H1 (cell line): ENCODE measurements at regions not wholly inside any gene's neighbourhood (a gene's known extent, or its start where the extent isn't known, plus 50 kb on each side); places are given as distances from the start of the nearest gene placed in this dataset.

Experiments used
- ATF2 ChIP-seq: IDR thresholded peaks from 2 replicates; pipeline ENCODE4 v1.6.1; 2012; ENCODE audit warnings: low read length, inconsistent platforms
- BACH1 ChIP-seq: IDR thresholded peaks from 2 replicates; pipeline ENCODE4 v1.6.1; 2012; ENCODE audit warnings: low read length, improper control_type of control experiment
- EP300 ChIP-seq, 2 experiments: IDR thresholded peaks; 1 replicate in 1 of 2; 2 replicates in 1 of 2; pipeline ENCODE4 v1.6.1; 2011 to 2012; ENCODE audit warnings: low read depth in 2 of 2, low read length in 2 of 2, mild to moderate bottlenecking in 2 of 2, borderline replicate concordance in 1 of 2, inconsistent platforms in 1 of 2, moderate library complexity in 1 of 2
- GABPA ChIP-seq: IDR thresholded peaks from 2 replicates; pipeline ENCODE4 v1.6.1; 2011; ENCODE audit warnings: mild to moderate bottlenecking, low read length, moderate library complexity, borderline replicate concordance; ENCODE audit not compliant: insufficient read depth
- HDAC2 ChIP-seq, 2 experiments: fragments of 300-600 bp in 1 of 2; sonication (generic) in 1 of 2; IDR thresholded peaks; 2 replicates each; pipeline ENCODE4 v1.6.1; 2011 to 2012; ENCODE audit warnings: low read depth in 2 of 2, low read length in 2 of 2, mild to moderate bottlenecking in 2 of 2, moderate library complexity in 2 of 2, borderline replicate concordance in 1 of 2, inconsistent platforms in 1 of 2
- MAFK ChIP-seq: IDR thresholded peaks from 2 replicates; pipeline ENCODE4 v1.6.1; 2012; ENCODE audit warnings: low read depth, mild to moderate bottlenecking, improper control_type of control experiment, low read length
- POLR2A ChIP-seq, 2 experiments: IDR thresholded peaks; 1 replicate in 1 of 2; 2 replicates in 1 of 2; pipeline ENCODE4 v1.6.1; 2011; ENCODE audit warnings: low read depth in 2 of 2, low read length in 2 of 2, mild to moderate bottlenecking in 2 of 2; ENCODE audit errors: control extremely low read depth in 1 of 2
- RFX5 ChIP-seq: IDR thresholded peaks from 2 replicates; pipeline ENCODE4 v1.6.1; 2011; ENCODE audit warnings: low read depth, low read length, improper control_type of control experiment, borderline replicate concordance
- SIN3A ChIP-seq, 2 experiments: IDR thresholded peaks in 1 of 2; conservative IDR thresholded peaks in 1 of 2; 2 replicates each; pipeline ENCODE4 v1.6.1; 2011 to 2012; ENCODE audit warnings: low read length in 2 of 2, improper control_type of control experiment in 1 of 2, low read depth in 1 of 2, mild to moderate bottlenecking in 1 of 2
- TF ChIP-seq, protein P1 (sequence below), 3 experiments: IDR thresholded peaks; 1 replicate in 2 of 3; 2 replicates in 1 of 3; pipeline versions ENCODE4 v1.5.1 to v1.6.1; 2011; ENCODE audit warnings: low read length in 3 of 3, mild to moderate bottlenecking in 3 of 3, inconsistent platforms in 2 of 3, low read depth in 1 of 3, moderate library complexity in 1 of 3; ENCODE audit not compliant: insufficient read depth in 1 of 3; ENCODE audit errors: control extremely low read depth in 1 of 3

DNA sequence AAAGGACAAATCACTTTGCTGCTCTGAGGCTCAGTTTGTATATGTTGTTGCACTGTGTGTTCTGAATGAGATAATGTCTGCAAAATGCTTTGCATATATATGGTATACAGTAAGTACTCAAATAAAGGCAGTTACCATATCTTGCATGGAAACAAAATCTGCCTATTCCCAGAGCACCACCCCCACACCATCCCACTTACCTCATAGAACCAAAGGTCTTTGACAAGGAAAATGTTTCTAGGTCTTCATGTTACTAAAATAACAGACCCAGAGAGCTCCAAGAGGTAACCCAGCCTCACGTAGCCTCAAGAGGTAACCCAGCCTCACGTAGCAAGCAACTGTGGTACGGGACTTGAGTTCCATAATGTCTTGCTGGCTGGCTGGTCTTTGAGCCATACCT lies 71.6 kb upstream of the CMKLR1 start:
- TF ChIP-seq ATF2: no peak
- no peak for TF ChIP-seq RFX5
- no peak for TF ChIP-seq MAFK
- TF ChIP-seq SIN3A (conservative IDR thresholded peaks at IDR 0.05 in 1 of 2, IDR thresholded peaks at IDR 0.05 in 1 of 2; ENCODE audit: low read depth in 1 of 2, low read length in 2 of 2): no peak
- TF ChIP-seq POLR2A (IDR thresholded peaks at IDR 0.05; ENCODE audit: control extremely low read depth in 1 of 2, low read depth in 2 of 2, low read length in 2 of 2): no peak
- TF ChIP-seq BACH1: no peak
- TF ChIP-seq, protein P1, sequence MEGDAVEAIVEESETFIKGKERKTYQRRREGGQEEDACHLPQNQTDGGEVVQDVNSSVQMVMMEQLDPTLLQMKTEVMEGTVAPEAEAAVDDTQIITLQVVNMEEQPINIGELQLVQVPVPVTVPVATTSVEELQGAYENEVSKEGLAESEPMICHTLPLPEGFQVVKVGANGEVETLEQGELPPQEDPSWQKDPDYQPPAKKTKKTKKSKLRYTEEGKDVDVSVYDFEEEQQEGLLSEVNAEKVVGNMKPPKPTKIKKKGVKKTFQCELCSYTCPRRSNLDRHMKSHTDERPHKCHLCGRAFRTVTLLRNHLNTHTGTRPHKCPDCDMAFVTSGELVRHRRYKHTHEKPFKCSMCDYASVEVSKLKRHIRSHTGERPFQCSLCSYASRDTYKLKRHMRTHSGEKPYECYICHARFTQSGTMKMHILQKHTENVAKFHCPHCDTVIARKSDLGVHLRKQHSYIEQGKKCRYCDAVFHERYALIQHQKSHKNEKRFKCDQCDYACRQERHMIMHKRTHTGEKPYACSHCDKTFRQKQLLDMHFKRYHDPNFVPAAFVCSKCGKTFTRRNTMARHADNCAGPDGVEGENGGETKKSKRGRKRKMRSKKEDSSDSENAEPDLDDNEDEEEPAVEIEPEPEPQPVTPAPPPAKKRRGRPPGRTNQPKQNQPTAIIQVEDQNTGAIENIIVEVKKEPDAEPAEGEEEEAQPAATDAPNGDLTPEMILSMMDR (IDR thresholded peaks at IDR 0.05; ENCODE audit: control extremely low read depth in 1 of 3, insufficient read depth in 1 of 3, low read depth in 1 of 3, low read length in 3 of 3): no peak
- TF ChIP-seq EP300 (IDR thresholded peaks at IDR 0.05; ENCODE audit: borderline replicate concordance in 1 of 2, low read depth in 2 of 2, low read length in 2 of 2): no peak
- TF ChIP-seq HDAC2 (IDR thresholded peaks at IDR 0.05; ENCODE audit: borderline replicate concordance in 1 of 2, low read depth in 2 of 2, low read length in 2 of 2): no peak
- no peak for TF ChIP-seq GABPA
